GM21723 (cell line): ENCODE measurements at regions not wholly inside any gene's neighbourhood (a gene's known extent, or its start where the extent isn't known, plus 50 kb on each side); places are given as distances from the start of the nearest gene placed in this dataset.

Experiments
- ATAC-seq: cut with Tn5 transposase; IDR thresholded peaks from one replicate; pipeline ENCODE4 v1.9.1; 2021; ENCODE audit warnings: mild to moderate bottlenecking, moderate library complexity; ENCODE audit not compliant: unreplicated experiment

- ATAC-seq: no peak
Measured at GRCh38 chr7:36802459-36803135, 78.3 kb upstream of the AOAH start.

- ATAC-seq: no peak
Measured at GRCh38 chr7:36796850-36797536, 72.7 kb upstream of the AOAH start.

DNA sequence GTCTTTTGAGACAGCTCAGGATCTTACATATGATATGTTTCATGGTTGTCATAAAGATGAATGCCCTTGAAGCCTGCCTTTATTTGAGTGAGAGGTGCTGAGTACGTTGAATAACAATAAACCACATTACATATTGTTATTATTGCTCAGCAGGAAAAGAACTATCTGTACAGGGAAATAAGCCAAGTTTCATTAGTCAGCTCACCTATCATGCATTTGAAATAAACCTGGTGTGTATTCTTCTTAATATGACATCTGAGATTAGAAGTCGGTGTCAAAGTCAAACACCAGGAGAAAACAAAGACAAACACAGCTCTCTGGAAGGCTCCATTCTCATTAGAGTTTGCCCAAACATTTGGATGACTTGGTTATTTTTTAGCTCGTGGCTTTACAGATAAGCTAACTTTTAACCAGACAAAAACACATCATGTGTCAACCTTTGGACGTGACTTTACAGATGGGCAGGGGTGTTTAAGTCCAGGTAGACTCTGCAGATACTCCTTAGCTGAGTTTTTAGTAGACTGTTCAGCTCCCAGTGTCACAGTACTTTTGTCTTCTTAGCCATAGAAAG lies 71.2 kb upstream of the AOAH start:
- ATAC-seq: no peak

DNA sequence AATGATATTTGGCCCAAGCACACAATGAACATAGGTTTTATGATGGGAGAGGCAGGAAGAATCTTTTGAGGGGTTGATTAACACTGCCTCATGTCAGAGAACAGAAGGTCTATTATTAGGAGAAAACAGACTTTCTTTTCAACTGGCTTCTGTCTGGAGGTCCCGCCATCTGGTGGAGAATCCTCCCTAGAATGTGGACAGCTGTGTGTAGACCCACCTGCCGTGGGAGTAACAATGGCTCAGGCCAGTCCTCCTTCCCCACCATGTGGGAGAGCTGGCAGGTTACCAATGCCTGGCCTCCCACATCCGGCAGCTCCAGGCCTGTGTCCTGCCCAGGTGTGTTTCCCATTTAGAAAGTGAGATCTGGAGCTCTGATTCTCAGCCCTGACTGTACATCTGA lies 70.4 kb upstream of the AOAH start:
- no peak for ATAC-seq

GRCh38 chr7:36792421-36792820 lies 68.1 kb upstream of the AOAH start:
- no peak for ATAC-seq

DNA sequence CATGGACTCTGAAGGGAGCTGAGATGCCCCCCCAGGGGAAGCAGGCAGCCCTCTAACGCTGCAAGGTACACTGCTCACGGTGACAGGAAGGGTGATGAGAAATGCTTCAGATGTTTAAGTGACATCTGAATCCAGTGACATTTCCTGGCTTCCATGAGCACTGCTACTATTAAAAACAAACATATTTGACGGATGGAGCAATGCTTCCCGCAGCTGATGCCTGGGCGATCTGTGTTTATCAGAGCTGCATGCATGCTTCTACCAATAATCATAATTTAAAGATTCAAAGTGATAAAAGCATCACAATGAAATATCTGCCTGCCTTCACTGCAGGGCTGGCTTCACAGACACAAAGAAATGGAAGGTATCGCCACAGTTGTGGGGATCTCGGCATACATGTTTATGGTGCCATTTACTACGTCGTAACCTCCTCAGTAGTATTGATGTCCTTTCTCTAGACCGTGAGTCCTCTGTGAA lies 66.1 kb upstream of the AOAH start:
- no peak for ATAC-seq

DNA sequence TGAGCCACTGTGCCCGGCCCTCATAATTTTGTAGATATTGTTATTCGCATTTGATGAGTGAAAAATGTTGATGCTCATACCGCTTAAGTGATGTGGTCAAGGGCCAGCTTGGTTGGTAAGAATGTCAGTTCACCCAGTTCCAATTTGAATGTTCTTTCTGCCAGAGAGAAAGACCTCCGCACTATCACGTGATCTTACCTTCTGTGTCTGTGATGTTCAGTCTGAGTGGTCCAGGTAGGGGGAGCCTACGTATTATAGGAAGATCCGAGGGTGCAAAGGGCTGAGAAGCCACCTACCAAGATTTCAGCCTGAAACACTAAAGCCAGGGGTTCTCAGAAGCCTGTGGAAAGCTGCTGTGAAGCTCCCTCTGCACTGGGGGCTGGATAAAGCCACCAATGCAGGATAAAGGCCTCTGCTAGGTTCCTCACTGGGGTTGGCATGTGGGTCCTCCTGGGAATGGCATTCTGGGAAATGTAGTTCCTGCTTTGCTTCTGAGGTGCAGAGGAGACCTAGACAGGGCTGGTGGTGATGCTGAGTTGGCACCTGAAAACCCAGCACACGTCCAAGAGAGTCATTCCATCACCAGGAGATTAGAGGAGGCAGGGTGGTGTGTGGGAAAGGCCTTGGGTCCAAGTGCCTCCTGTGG lies 64.7 kb upstream of the AOAH start:
- no peak for ATAC-seq

- peak; percentile 58 for ATAC-seq
Measured at GRCh38 chr7:36787933-36788378, 63.7 kb upstream of the AOAH start.

- ATAC-seq: peak; percentile 93
Measured at GRCh38 chr7:36784991-36785940, 61.0 kb upstream of the AOAH start.

GRCh38 chr7:36781011-36781738 lies 56.9 kb upstream of the AOAH start:
- no peak for ATAC-seq

DNA sequence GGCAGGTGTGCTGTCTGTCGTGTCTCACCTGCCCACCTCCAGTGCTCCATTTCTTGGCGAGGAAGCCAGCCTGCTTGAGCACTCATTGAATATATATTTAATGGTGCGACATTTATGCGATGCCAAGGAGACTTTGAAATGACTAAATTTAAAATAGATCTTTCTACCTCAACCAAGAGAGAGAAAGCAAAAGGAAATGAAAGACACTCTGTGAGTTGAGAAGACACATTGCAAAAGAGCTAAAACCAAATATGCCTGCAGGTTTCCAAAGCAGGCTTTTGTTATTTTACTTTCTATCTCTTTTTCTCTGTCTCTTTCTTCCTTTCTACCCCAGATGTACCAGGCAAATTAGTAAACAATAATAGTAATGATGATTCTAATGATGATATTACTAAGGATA lies 53.6 kb upstream of the AOAH start:
- no peak for ATAC-seq

DNA sequence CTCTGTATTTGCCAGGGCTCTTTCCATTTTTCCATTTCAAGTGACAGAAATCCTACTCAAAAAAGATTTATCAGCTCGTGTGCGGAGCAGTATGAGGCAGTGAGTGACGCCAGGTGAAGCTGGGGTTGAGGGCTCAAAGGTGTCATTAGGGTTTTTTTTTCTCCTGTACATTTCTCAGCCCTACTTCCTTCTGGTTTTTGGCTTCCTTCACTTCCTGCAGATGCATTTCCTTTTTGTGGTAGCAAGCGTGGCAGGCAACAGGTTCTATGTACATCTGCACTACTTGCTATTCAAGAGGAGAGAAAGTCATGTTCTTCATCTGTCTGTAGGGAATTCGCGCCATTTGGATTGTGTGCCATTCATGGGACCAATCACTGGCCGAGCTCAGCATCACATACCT lies 52.8 kb upstream of the AOAH start:
- ATAC-seq: no peak

DNA sequence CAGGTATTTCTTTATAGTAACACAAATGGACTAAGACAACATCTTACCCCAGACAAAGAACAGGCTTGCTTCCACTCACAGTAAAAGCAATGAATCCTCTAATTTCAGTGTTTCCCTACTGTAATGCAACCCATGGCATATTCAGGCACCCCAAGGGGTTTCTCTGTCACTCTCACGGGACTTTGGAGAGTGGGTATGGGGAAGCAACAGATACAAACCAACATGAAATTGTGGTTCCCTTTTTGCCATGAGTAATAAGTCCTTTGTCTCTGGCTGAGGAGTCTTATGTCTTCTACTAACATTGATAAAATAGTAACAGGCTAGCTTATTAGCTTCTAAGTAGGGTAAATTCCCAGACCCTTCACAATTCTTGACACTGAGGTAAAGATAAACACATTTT lies 51.4 kb upstream of the AOAH start:
- no peak for ATAC-seq

GRCh38 chr7:36775061-36775620 lies 50.8 kb upstream of the AOAH start:
- ATAC-seq: no peak
